ENCODE measurements at regions not wholly inside any gene's neighbourhood (a gene's known extent, or its start where the extent isn't known, plus 50 kb on each side); places are given as distances from the start of the nearest gene placed in this dataset.

DNA sequence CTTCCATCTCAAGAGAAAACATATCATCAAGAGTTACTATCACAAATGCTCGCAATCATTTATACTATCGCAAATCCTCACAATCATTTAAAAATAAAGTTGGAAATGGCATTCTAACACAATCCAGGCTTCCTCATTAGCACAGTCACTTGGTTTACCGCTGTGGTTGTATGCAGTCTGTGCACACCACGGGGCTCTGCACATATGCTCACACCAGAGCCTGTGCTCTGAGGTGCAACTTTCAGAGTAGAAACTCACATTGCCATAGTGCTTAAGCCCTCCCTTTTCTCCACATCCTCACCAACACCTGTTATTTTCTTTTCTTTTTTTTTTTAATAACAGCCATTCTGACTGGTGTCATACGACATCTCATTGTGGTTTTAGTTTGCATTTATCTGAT is 235.6 kb upstream of the KLF6 start:
- DNase-seq (ENCODE audit: low read depth), result no peak

DNA sequence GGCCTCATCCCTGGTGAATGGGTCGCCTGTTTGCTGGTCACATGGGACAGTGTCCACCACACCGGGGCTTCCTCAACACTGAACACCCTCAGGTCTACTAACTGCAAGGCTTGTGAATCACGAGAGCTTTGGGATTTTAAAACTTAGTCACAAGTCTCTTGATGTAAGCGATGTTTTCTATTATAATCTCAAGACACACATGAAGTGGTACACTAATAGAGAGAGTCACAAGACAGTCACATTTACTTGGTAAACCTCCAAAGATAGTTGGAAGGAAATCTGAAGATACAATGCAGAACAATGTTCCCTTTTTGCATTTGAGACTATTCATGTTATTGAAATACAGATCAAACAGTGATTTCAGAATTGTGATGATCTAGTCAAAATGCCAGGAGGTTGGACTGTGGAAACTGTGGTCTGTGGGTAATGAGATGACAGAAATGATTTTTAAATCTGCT is 233.1 kb upstream of the KLF6 start:
- no peak for DNase-seq (ENCODE audit: low read depth)

DNA sequence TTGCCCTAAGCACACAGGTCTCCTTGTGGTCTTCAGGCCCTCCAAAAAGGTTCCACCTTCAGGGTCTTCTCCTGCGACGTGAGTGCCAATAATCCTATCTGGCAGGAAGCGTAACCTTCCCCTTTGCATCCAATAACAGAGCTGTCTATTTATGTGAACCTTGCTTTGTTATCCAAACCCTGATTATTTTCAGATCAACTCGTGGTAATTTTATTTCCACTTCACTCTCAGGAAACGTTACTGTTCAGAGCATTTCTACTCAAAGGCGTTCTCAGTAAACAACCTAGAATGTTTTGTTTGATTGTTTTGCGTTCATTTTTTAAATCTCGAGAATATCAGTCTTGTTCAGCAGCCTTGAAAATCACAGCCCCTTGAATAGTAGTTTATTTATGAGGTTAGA is 232.3 kb upstream of the KLF6 start:
- no peak for DNase-seq (ENCODE audit: low read depth)

DNA sequence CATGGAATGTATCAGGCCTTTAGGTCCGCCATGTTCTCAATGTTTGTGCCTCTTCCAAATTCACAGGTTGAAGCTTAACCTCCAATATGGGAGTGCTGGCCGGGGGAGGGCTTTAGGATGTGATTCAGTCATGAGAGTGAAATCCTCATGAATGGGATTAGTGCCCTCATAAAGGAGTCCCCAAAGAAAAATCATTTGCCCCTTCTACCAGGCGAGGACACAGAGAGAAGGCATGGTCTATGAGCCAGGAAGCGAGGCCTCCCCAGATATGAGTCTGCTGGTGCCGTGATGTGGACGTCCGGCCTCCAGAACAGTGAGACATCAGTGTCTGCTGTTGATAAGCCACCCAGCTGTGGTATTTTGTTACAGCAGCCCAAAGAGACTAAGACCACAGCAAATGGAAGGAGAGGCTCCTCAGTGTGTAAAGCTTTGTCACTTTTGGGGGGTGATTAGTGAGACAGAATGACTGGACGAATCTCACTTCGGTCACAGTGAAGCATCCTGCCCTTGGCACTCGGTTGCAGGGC is 231.3 kb upstream of the KLF6 start:
- no peak for DNase-seq (ENCODE audit: low read depth)

DNA sequence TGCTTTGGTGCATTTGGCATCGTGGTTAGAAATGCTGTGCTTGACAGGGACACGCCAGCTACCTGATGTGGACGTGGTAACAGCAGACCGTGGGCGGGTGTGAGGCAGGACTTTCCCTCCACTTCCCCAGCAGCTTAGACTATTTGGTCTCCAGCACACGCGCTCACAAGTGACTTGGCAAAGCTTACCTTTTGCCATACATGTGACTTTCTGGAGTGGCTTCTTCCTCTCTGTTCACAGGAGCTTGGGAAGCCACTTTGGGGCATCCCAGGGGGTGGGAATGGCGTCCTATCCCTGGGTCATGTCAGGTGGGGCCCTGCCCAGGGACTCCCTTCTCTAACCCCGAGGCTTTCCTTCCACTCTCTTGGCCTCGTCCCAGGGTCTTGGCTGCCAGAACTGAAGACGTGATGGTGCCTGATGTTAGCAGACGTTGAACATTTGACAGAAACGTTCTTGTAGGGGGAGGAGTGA is 228.7 kb upstream of the KLF6 start:
- no peak for DNase-seq (ENCODE audit: low read depth)

DNA sequence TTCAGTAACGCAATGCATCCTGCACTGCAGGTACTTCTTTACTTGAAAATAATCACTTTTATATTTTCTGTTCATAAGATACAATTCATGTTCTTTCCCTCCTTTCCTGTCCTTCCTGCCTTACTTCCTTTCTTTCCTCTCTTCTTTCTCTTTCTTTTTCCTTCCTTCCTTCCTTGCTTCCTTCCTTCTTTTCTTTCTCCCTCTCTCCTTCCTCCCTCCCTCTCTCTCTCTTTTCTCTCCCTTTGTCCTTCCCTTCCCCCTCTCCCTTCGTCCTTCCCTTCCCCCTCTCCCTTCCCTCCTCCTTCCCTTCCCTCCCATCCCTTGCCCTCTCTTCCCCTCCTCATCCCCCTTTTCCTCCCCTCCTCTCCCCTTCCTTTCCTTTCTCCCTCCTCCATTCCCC is 227.8 kb upstream of the KLF6 start:
- DNase-seq (ENCODE audit: low read depth), result no peak

DNA sequence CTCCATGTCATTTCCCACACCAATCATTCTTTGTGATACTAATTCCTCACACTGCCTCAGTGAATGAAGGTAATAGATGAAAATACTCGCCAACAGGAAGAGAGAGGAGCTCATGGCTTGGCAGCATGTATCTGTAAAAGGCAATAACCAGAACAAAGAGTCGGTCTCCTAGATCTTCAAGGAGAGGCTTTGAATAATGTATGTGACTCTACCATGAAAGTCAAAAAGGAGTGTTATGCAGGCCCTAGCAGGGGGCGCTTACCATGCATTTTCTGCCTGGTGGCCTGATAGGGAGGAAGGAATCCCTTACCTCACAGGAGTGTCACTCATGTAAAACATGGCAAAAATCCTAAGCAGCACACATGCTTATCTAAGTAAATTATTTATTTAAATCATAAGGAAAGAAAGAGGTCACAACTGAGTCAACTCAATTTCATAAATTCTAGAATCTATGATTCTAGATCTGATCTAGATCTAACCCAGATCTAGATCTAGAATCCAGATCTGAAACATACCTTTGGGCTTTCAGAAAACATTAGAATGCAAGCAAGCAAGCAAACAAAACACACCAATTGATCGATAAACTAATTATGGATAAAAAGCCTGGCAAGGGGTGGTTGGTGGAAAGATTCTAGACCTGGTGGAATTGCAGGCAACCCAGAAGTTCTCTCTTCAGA is 226.3 kb upstream of the KLF6 start:
- DNase-seq (ENCODE audit: low read depth), result no peak

DNA sequence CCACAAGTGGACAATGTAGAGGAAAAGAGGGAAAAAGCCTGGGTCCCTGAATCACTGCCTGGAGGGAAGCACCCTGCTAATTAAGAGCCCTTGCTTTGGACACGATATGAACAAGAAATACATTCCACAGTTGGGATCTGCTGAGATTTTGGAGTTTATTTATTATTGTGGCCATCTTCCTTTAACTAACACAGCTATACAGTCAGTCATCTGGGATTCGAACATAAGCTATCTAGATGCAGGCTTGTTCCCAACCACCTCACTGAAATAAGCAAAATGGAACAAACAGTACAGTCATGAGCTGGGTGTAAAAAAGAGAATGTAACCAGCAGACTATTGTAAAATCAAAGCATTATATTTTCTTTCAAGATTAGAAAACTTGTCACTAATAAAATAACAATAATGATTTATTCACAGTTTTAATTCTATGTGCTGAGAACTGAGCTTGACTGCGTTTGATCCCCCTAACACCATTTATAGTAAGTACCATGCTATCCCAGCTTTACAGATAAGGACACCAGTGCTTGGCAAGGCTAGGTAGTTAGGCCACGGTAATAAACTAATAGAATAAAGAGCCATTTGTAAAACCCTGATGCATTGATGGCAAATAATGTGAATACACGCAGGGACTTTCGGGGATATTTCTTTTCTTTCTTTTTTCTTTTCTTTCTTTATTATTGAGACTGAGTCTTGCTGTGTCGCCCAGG is 223.8 kb upstream of the KLF6 start:
- no peak for DNase-seq (ENCODE audit: low read depth)

DNA sequence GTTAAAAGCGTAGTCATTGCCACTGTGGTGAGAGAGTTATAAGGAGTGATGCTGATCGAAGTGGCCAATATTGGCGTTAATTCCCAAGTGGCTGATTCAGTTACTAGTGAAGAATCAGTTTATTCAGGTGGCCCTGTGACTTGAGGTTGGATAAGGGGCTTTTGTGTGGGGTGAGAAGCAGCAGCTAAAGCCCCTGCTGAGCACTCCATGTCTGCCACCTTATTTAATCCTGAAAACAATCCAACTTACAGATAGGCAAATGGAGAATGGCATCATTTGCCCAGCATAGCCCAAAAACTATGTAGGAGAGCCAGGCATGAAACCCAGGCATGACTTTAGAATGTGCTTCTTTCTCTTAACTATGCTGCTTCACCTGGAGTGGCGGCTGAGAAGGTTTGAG is 222.8 kb upstream of the KLF6 start:
- no peak for DNase-seq (ENCODE audit: low read depth)

DNA sequence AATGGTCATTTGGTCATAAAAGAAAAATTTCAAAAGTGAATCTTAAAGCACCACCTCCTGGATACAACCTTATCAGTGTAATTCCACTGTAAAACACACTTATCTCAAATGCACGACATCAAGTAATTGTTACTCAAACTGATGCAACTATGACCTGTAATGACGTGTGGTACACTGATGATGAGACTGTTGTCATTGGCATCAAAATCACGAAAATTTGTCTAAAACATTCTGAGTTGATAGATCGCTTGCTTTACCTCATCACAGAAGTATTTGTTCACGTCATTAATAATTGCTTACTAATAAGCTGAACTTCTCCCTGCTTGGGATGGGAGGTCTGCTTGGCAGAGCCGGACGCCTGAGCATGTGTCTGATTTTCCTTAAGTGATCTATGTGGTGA is 221.8 kb upstream of the KLF6 start:
- DNase-seq (ENCODE audit: low read depth), result no peak

DNA sequence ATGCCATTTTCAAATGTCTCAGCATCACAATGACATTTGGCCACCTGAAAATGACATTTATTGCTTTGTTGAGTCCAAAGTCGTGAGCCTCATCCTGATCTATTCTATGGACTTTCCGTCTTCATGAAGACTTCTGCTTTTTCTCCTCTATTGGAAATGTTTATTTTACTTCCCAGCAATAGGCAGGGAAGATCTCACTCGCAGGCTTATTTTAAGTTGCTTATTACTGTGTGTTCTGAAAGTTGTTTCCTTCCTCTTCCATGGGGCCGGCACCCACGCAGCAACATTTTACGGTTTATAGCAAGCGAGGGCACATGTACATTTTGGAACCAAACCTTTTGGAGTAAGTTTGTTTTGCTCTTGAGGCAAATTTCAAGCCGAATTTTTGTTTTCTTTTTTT is 221.0 kb upstream of the KLF6 start:
- DNase-seq (ENCODE audit: low read depth), result no peak

DNA sequence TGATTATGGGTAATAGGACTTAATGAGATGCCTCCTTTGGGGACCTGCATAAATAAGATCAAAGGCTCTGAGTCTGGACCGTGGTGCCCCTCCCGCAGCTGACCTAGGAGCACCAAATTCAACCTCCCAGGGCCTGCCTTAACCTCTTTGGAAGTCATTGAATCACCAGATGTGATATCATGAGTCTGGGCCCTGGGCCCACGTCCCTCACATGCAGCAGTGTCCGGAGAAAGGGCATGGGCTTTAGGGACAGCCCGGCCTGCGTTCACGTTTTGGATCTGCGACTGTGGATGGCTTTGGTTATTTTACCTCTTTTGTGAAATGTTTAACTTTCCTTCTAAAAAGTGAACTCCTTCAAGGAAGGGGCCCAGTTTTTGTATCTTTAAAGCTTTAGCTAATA is 220.0 kb upstream of the KLF6 start:
- DNase-seq (ENCODE audit: low read depth), result no peak

DNA sequence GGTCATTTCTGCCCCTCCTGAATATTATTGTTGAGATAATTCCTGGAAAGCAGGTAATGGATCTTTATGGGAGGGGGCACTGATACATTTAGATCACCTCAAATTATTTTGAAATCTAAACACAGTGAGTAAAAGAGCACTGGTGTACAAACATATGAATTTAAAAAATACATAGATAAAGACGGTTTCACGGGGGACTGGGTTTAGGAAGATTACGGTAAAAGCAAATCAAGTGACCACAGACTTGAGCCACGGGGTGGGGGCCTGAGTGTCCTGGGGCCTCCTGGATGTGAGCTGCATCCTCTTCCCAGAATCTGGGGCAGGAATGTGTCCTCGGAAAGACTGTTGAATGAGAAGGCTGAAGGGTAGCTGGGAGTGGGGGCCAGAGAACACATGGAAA is 219.1 kb upstream of the KLF6 start:
- no peak for DNase-seq (ENCODE audit: low read depth)

DNA sequence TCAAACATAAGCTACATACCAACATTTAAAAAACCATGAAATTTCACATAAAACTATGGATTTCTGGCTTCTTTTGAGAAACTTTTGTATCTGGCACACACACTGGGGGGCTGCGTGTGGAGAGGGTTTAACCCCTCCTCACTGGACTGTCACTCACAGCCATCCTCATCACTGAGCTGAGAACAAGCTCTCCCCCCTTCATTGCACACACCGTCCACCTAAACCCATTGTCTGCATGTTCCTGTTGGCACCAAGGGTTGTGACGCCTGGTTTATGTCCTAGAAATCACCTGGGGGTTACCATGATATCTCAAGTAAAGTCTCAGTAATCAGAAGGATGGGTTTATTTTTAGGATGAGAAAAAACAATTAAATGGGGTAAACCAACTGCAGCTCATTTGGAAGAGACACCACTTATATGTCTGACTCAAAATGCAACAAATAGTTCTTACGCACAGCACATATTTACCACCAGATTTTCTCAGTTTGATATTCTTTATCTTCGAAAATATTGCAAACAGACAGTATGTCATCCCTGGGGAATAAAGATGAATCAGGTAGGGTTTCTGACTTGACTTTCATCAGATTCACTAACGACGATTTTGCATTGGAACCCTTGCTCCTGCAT is 218.5 kb upstream of the KLF6 start:
- DNase-seq (ENCODE audit: low read depth), result no peak

DNA sequence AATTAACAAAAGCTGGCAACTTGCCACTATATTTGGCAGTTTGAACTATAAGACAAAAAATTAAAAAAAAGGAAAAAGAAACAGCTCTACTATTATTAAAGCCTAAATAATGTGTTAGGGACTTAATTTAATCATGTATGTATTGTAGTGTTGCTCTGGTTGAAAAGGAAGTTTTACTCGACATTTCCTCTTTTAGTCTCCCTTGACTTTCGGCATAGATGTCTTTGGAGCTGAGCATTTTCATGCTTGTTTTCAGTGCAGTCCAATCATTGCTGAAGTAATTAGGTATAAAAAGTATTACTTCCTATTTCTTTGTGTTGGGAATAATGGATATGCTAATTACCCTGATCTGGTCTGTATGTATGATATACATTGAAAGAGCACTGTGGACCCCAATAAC is 216.8 kb upstream of the KLF6 start:
- no peak for DNase-seq (ENCODE audit: low read depth)

DNA sequence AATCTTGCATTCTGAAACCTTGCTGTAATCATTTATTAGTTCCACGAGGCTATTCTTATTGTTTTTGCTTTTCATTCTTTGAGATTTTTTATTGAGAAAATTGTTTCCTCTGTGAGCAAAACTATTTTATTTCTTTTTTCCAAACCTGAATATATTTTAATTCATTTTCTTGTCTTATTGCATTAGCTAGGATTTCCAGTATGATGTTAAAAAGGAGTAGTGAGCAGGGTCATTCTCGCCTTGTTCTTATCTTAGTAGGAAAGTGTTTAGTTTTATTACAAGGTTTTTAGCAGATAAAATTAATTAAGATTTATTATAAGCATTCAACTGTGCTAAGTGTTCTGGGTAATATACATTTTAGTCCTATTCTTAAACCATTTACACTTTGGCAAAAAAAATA is 214.6 kb upstream of the KLF6 start:
- DNase-seq (ENCODE audit: low read depth), result no peak

DNA sequence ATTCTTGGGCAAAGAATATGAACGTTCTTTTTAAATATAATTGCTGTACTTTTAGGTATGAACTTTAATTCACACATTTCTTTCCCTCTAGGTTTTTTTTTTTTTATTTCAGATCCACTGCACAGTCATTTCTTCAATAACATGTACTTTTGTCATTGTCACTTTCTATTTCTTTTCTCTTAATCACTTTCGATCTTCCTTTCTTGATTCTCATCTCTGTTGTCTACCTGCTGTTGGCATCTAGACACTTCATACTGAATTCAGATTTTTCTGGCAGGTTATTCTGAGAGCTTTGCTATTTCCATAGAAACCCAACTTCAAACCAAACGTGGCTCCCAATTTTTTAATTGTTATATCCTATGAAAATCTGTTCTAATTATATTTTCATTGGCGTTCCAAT is 211.7 kb upstream of the KLF6 start:
- no peak for DNase-seq (ENCODE audit: low read depth)

DNA sequence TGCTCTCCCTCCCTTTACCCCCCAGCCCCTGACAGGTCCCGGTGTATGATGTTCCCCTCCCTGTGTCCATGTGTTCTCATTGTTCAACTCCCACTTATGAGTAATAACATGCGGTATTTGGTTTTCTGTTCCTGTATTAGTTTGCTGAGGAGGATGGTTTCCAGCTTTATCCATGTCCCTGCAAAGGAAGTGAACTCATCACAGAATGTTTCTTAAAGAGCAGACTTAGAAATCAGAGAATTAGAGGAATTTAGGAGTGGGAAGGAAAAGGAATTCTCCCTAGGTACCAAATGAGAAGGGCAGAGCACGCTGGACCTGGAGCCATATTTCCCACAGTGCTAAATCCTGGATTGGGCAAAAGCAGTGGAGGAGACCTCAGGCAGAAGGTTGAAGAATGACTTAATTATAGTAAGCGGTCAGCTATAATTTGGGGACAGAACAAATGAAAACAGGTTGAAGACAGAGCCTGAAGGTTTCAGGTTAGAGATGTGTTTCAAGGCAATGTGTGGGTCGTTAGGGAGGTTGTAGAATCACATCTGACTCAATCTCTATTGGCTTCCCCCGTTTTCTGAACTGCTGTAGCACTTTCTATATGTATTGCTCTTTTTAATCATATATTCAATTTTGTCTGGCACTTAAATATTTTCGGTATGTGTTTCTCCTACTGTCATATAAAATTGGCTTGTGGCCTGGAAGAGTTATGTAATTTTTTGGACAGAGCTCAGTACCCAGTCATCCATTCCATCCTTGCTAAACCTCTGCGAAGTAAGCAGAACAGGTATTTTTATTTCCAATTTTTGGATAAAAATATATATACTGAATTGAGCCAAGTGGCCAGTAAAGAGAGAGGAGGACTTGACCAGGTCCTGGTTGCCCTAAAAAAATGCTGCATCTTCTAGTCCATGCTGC is 210.5 kb upstream of the KLF6 start:
- peak; percentile 54 for DNase-seq (ENCODE audit: low read depth)

DNA sequence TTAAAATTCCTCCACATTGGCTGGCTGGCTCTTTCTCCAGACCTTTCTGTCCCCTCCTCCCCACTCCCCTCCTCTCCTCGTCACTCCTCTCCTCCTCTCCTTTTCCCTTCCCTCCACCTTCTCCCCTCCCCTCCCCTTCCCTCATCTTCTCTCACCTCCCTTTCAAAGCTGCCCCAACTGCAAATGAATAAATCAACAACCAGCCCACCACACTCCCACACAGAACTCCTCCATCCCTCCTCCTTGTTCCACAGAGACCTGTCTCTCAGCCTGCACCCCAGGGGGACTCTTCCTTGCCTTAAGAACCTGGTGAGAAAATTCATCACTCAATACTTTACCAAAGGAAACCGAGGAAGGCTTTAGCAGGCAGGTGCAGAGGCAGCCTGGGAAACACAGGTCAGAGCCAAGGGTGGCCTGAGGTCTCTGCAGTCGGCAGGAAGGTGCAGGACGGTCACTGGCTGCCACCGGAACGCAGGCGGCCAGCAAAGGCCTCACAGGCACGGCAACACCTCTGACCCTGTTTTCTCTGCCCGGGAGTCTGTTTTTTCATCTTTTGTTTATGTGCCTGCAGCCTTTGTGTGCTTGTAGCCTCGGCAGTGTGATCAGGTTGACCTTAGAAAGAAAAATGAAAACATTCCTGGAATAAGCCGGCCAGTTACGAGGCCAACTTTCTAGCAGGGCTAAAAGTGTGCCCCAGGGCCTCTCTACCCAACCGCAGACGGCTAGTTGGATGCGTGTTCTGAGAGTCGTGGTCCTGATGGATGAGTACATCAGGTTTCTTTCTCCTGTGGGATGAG is 207.6 kb upstream of the KLF6 start:
- DNase-seq (ENCODE audit: low read depth), result no peak

DNA sequence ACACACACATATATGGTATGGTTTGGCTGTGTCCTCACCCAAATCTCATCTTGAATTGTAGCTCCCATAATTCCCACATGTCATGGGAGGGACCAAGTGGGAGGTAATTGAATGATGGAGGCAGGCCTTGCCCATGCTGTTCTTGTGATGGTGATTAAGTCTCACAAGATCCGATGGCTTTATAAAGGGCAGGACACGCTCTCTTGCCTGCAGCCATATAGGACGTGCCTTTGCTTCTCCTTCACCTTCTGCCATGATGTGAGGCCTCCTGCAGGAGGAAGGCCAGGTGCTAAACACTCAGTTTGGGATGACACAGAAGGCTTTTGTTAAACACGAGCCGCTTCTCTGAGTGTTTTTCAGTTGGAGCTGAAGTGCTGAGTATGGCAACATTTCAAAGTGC is 205.3 kb upstream of the KLF6 start:
- DNase-seq (ENCODE audit: low read depth), result no peak
